IMR-90 (cell line): ENCODE measurements at regions not wholly inside any gene's neighbourhood (a gene's known extent, or its start where the extent isn't known, plus 50 kb on each side); places are given as distances from the start of the nearest gene placed in this dataset.

Experiments
- ATAC-seq: fragments of 200-7000 bp; cut with Tn5 transposase; 2 replicates; pipeline ENCODE4 v1.9.1; 2020; ENCODE audit warnings: low read depth, mild to moderate bottlenecking, moderate library complexity
- BruUV-seq: library from RNA; stranded (reverse); fragments of 400-500 nt; replicated peaks from 2 replicates; lab custom pipeline; 2021; lab: Mats Ljungman, UMichigan
- CTCF ChIA-PET: fragments of 300-600 bp; formaldehyde crosslinking; extraction: SDS; loops from one replicate; lab custom pipeline; 2021; ENCODE audit warnings: antibody characterized with exemption; lab: Yijun Ruan, JAX
- POLR2A ChIA-PET: fragments of 300-600 bp; sonication (Branson Sonifier 250); formaldehyde crosslinking; loops from one replicate; lab custom pipeline; 2022; ENCODE audit warnings: antibody characterized with exemption; ENCODE audit not compliant: unreplicated experiment; lab: Charles Lee
- DNase-seq: peaks from one replicate; pipeline ENCODE4 v3.0.0; 2013
- H2AFZ ChIP-seq: replicated peaks from 2 replicates; pipeline ENCODE3; 2013; ENCODE audit warnings: low read length, mild to moderate bottlenecking; ENCODE audit not compliant: poor library complexity
- H2AK5ac ChIP-seq: 2 replicates; pipeline ENCODE4 v1.6.1; 2013; ENCODE audit warnings: low read depth, low read length, inconsistent platforms
- H2AK9ac ChIP-seq: replicated peaks from 2 replicates; pipeline ENCODE3; 2013; ENCODE audit warnings: mild to moderate bottlenecking, low read depth, low read length, moderate library complexity; ENCODE audit not compliant: poor library complexity
- H2BK120ac ChIP-seq: 2 replicates; pipeline ENCODE4 v1.6.1; 2013; ENCODE audit warnings: low read depth, low read length, inconsistent platforms
- H2BK15ac ChIP-seq: 3 replicates; pipeline ENCODE4 v1.6.1; 2013; ENCODE audit warnings: low read depth, low read length, inconsistent platforms
- H2BK20ac ChIP-seq: 2 replicates; pipeline ENCODE4 v1.6.1; 2013; ENCODE audit warnings: low read depth, mild to moderate bottlenecking, inconsistent platforms, low read length, moderate library complexity
- H2BK5ac ChIP-seq: 2 replicates; pipeline ENCODE4 v1.6.1; 2013; ENCODE audit warnings: mild to moderate bottlenecking, low read depth, low read length, inconsistent platforms; ENCODE audit not compliant: poor library complexity, severe bottlenecking
- H3K14ac ChIP-seq: replicated peaks from 2 replicates; pipeline ENCODE4 v1.6.1; 2013; ENCODE audit warnings: low read depth, low read length, inconsistent platforms
- H3K18ac ChIP-seq: 2 replicates; pipeline ENCODE4 v1.6.1; 2013; ENCODE audit warnings: low read depth, low read length, control low read depth
- H3K23ac ChIP-seq: 2 replicates; pipeline ENCODE4 v1.6.1; 2013; ENCODE audit warnings: low read depth, low read length, inconsistent platforms
- H3K27ac ChIP-seq: 2 replicates; pipeline ENCODE4 v1.5.1; 2013; ENCODE audit warnings: mild to moderate bottlenecking, control low read depth, low read length; ENCODE audit not compliant: insufficient read depth
- H3K27me3 ChIP-seq: 2 replicates; pipeline ENCODE4 v1.6.1; 2013; ENCODE audit warnings: low read length; ENCODE audit not compliant: control insufficient read depth, insufficient read depth
- H3K36me3 ChIP-seq: 2 replicates; pipeline ENCODE4 v1.6.1; 2013; ENCODE audit warnings: low read length, mixed read lengths; ENCODE audit not compliant: control insufficient read depth, insufficient read depth
- H3K4ac ChIP-seq: 2 replicates; pipeline ENCODE4 v1.6.1; 2013; ENCODE audit warnings: low read depth, low read length, inconsistent platforms
- H3K4me1 ChIP-seq: 2 replicates; pipeline ENCODE4 v1.6.1; 2013; ENCODE audit warnings: low read length, mixed read lengths; ENCODE audit not compliant: control insufficient read depth, insufficient read depth
- H3K4me2 ChIP-seq: 2 replicates; pipeline ENCODE4 v1.6.1; 2013; ENCODE audit warnings: low read depth, mild to moderate bottlenecking, control low read depth, low read length, moderate library complexity
- H3K4me3 ChIP-seq: 2 replicates; pipeline ENCODE4 v1.5.1; 2013; ENCODE audit warnings: low read depth, mild to moderate bottlenecking, control low read depth, low read length, moderate library complexity; ENCODE audit not compliant: insufficient read depth
- H3K56ac ChIP-seq: 2 replicates; pipeline ENCODE4 v1.6.1; 2013; ENCODE audit warnings: low read length, inconsistent platforms; ENCODE audit not compliant: insufficient read depth; ENCODE audit errors: extremely low read depth
- H3K79me1 ChIP-seq, 2 experiments: 2 replicates each; pipeline ENCODE4 v1.6.1; 2013; ENCODE audit warnings: low read length in 2 of 2, inconsistent platforms in 1 of 2, low read depth in 1 of 2
- H3K9ac ChIP-seq: 2 replicates; pipeline ENCODE4 v1.6.1; 2013; ENCODE audit warnings: low read depth, low read length, control low read depth
- H3K9me1 ChIP-seq: 2 replicates; pipeline ENCODE4 v1.6.1; 2013; ENCODE audit warnings: low read length, inconsistent platforms; ENCODE audit not compliant: insufficient read depth
- H3K9me3 ChIP-seq: 2 replicates; pipeline ENCODE4 v1.6.1; 2013; ENCODE audit warnings: low read length; ENCODE audit not compliant: control insufficient read depth, insufficient read depth
- H4K20me1 ChIP-seq: 2 replicates; pipeline ENCODE4 v1.6.1; 2013; ENCODE audit warnings: low read length, inconsistent platforms; ENCODE audit not compliant: insufficient read depth
- H4K5ac ChIP-seq: 2 replicates; pipeline ENCODE4 v1.6.1; 2013; ENCODE audit warnings: mild to moderate bottlenecking, low read depth, low read length, control low read depth
- H4K8ac ChIP-seq, 2 experiments: 2 replicates each; pipeline ENCODE4 v1.6.1; 2013; ENCODE audit warnings: low read depth in 2 of 2, low read length in 2 of 2, control low read depth in 1 of 2, inconsistent platforms in 1 of 2
- H4K91ac ChIP-seq: 2 replicates; pipeline ENCODE4 v1.6.1; 2013; ENCODE audit warnings: low read depth, low read length, inconsistent platforms; ENCODE audit not compliant: insufficient read depth
- BHLHE40 ChIP-seq: fragments of 150-350 bp; IDR thresholded peaks from 2 replicates; pipeline ENCODE4 v1.6.1; 2016; ENCODE audit warnings: mild to moderate bottlenecking, low read depth, low read length
- CTCF ChIP-seq: conservative IDR thresholded peaks from 2 replicates; pipeline ENCODE4 v1.5.1; 2012; ENCODE audit warnings: mild to moderate bottlenecking, low read depth, low read length, improper control_type of control experiment
- ELK1 ChIP-seq: fragments of 150-350 bp; IDR thresholded peaks from 2 replicates; pipeline ENCODE4 v1.6.1; 2016; ENCODE audit warnings: low read depth, mild to moderate bottlenecking, low read length, moderate library complexity, borderline replicate concordance
- FOS ChIP-seq: fragments of 150-350 bp; IDR thresholded peaks from 2 replicates; pipeline ENCODE4 v1.6.1; 2016; ENCODE audit warnings: low read depth, low read length
- MAFK ChIP-seq: IDR thresholded peaks from 2 replicates; pipeline ENCODE4 v1.6.1; 2012; ENCODE audit warnings: low read depth, low read length, improper control_type of control experiment
- MAZ ChIP-seq: IDR thresholded peaks from 2 replicates; pipeline ENCODE4 v1.6.1; 2012; ENCODE audit warnings: low read depth, mild to moderate bottlenecking, low read length, improper control_type of control experiment, moderate library complexity, borderline replicate concordance
- MXI1 ChIP-seq: IDR thresholded peaks from 2 replicates; pipeline ENCODE4 v1.6.1; 2012; ENCODE audit warnings: low read depth, mild to moderate bottlenecking, low read length, moderate library complexity, borderline replicate concordance
- POLR2A ChIP-seq: IDR thresholded peaks from 2 replicates; pipeline ENCODE4 v1.6.1; 2012; ENCODE audit warnings: mild to moderate bottlenecking, low read depth, low read length
- RCOR1 ChIP-seq: IDR thresholded peaks from 2 replicates; pipeline ENCODE4 v1.6.1; 2012; ENCODE audit warnings: mild to moderate bottlenecking, low read length, improper control_type of control experiment; ENCODE audit not compliant: insufficient replicate concordance
- RFX5 ChIP-seq: IDR thresholded peaks from 2 replicates; pipeline ENCODE4 v1.8.0; 2012; ENCODE audit warnings: low read depth, mild to moderate bottlenecking, low read length, moderate library complexity
- SMC3 ChIP-seq: fragments of 150-350 bp; IDR thresholded peaks from 2 replicates; pipeline ENCODE4 v1.6.1; 2016; ENCODE audit warnings: low read depth, mild to moderate bottlenecking, antibody characterized with exemption, low read length, moderate library complexity
- USF2 ChIP-seq: fragments of 150-350 bp; IDR thresholded peaks from 2 replicates; pipeline ENCODE4 v1.6.1; 2017; ENCODE audit warnings: mild to moderate bottlenecking, antibody characterized with exemption, low read length, low read depth
- WGBS, 2 experiments: methylation state at CpG; one replicate each; pipeline versions ENCODE4 v1.1.5 to v1.1.7; 2013; ENCODE audit warnings: missing lambda C conversion rate in 2 of 2; ENCODE audit not compliant: insufficient read length in 1 of 2; ENCODE audit errors: extremely low coverage in 2 of 2; 5-methylcytosine and 5-hydroxymethylcytosine counted together
- dilution Hi-C: fragments of 300-500 bp; cut with HindIII; formaldehyde crosslinking; loops from one replicate; pipeline ENCODE4 v1.14.3; 2018; ENCODE audit warnings: low sequenced_read_pairs; ENCODE audit not compliant: unreplicated experiment
- in situ Hi-C: fragments of 300-500 bp; cut with MboI; formaldehyde crosslinking; loops from 3 replicates; pipeline ENCODE4 v1.14.3; 2019; ENCODE audit warnings: low sequenced_read_pairs, inconsistent platforms, mixed read lengths
- intact Hi-C: fragments of 100-400 bp; cut with micrococcal nuclease; formaldehyde crosslinking; loops from 2 replicates; pipeline ENCODE4 v1.10.0; 2022

- H4K91ac ChIP-seq = no peak overlapping the region
- no peak overlapping the region for H2AFZ ChIP-seq
- no peak overlapping the region for H3K14ac ChIP-seq
- DNase-seq (no peak), ATAC-seq (no peak)
- H3K4ac ChIP-seq = no peak overlapping the region
- intact Hi-C loops = no loop called here
- H3K9ac ChIP-seq = no peak overlapping the region
- H4K20me1 ChIP-seq = no peaks in the 10 kb centered on the region
- H2BK20ac ChIP-seq = no peak overlapping the region
- no peak overlapping the region for H2AK9ac ChIP-seq
- H3K4me3 ChIP-seq = no peak overlapping the region
- no peak overlapping the region for H3K4me2 ChIP-seq
- H3K18ac ChIP-seq = no peak overlapping the region
- H3K27me3 ChIP-seq = no peaks in the 10 kb centered on the region
- no peaks in the 10 kb centered on the region for H3K79me1 ChIP-seq
- POLR2A ChIA-PET = no interaction called here
- no peak overlapping the region for H2BK5ac ChIP-seq
- no peaks in the 10 kb centered on the region for H3K9me1 ChIP-seq
- no peak overlapping the region for H2BK15ac ChIP-seq
- no peak overlapping the region for H3K56ac ChIP-seq
- H3K4me1 ChIP-seq = no peaks in the 10 kb centered on the region
- BruUV-seq = no TSS peak
- CTCF ChIA-PET = no interaction called here
- no CpG with 5 or more reads among the region's 3 CpGs for WGBS, 2 experiments
- dilution Hi-C loops = no loop called here
- H3K23ac ChIP-seq = no peak overlapping the region
- no peak overlapping the region for H4K8ac ChIP-seq
- no peaks in the 10 kb centered on the region for H3K9me3 ChIP-seq
- no peaks in the 10 kb centered on the region for H3K36me3 ChIP-seq
- in situ Hi-C loops = no loop called here
- no peak overlapping the region for H4K5ac ChIP-seq
- H2AK5ac ChIP-seq = no peak overlapping the region
- no peak overlapping the region for H3K27ac ChIP-seq
- TF ChIP-seq POLR2A (no peak), FOS (no peak), MXI1 (no peak), USF2 (no peak), RCOR1 (no peak), ELK1 (no peak), CTCF (no peak), BHLHE40 (no peak), MAFK (no peak), SMC3 (no peak), RFX5 (no peak), MAZ (no peak)
- H2BK120ac ChIP-seq = no peak overlapping the region
These were observed 546.8 kb downstream of the RWDD3 start for GRCh38 chr1:95780836-95781235.
